ENCODE measurements at regions not wholly inside any gene's neighbourhood (a gene's known extent, or its start where the extent isn't known, plus 50 kb on each side); places are given as distances from the start of the nearest gene placed in this dataset.

DNA sequence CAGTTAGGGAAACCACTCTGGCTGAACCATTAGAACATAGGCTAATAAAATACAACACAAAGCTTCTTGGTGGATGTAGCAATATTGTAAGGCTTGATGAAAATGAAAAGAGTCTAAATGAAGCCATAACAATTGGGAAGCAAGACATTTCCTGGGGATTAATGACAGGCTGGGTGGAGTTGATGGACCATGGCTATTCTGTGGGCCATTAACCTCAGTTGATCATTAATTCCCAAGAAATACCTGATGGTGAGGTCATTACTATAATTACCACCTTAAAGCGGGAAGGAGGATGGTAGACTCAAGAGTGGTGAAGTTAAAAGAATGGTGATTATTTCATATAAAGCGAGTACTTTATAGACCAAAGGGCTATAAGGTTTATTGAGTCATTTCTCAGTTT is 455.8 kb upstream of the MAP3K7 start:
- no peaks in the 10 kb centered on the region for H3K36me3 Mint-ChIP-seq
- ATAC-seq, result no peak
- no peak overlapping the region for H3K4me3 Mint-ChIP-seq
- peaks cover 0 to 3% (median 0%) of the 10 kb centered on the region in 5 donors for H3K27me3 Mint-ChIP-seq
- H3K4me1 Mint-ChIP-seq, result no peaks in the 10 kb centered on the region
- DNase-seq, result no peak
- no peak overlapping the region for H3K27ac Mint-ChIP-seq
- peaks cover 0 to 10% (median 2%) of the 10 kb centered on the region in 9 donors for H3K9me3 Mint-ChIP-seq
- POLR2A ChIA-PET, result no interaction called here

DNA sequence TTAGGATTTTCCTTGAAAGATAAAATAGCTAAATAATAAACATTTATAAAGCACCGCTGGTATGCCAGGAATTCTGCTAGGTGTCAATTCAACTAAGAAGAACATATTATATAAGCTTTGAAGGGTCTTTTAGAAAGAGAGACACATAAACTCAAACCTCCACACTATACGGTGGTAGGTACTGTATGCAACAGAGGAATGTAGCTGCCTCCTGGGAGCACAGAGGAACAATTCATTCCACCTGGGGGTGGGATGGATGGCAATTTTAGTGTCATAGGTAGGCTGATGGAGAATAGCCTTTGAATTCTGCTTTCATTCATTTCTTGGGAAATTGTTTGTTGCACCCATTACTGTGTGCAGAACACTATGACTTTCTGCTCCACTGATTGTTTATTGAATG is 447.1 kb upstream of the MAP3K7 start:
- no peaks in the 10 kb centered on the region for H3K9me3 Mint-ChIP-seq
- no peaks in the 10 kb centered on the region for H3K4me1 Mint-ChIP-seq
- peaks cover 0 to 8% (median 1%) of the 10 kb centered on the region in 5 donors for H3K27me3 Mint-ChIP-seq
- no peak overlapping the region for H3K4me3 Mint-ChIP-seq
- H3K27ac Mint-ChIP-seq, result no peak overlapping the region
- ATAC-seq (no peak), DNase-seq (no peak)
- POLR2A ChIA-PET, result no interaction called here
- H3K36me3 Mint-ChIP-seq, result no peaks in the 10 kb centered on the region

GRCh38 chr6:91031581-91031980 is 444.7 kb upstream of the MAP3K7 start:
- H3K9me3 Mint-ChIP-seq, result no peaks in the 10 kb centered on the region
- POLR2A ChIA-PET, result no interaction called here
- H3K27me3 Mint-ChIP-seq, result peaks cover 0 to 11% (median 2%) of the 10 kb centered on the region in 5 donors
- H3K4me3 Mint-ChIP-seq, result no peak overlapping the region
- ATAC-seq (no peak), DNase-seq (no peak)
- H3K4me1 Mint-ChIP-seq, result no peaks in the 10 kb centered on the region
- no peak overlapping the region for H3K27ac Mint-ChIP-seq
- H3K36me3 Mint-ChIP-seq, result no peaks in the 10 kb centered on the region

DNA sequence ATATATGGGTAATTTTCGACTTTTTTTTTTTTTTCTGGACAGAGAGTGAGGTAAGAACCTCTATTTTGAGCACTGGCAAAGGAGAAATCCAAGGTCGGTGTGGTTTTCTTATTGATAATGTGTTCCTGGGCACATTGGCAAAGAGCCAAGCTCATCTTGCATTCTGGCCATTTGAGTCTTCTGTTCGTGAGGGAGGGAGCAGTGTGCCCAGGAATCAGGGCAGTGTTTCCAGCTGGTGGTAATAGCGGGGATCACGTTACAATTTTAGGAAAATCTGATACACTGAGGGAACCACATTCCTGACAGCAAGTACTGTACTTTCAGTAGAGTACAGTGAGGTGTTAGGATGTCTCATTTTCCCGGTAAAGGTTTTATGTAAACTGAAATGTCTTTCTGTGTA is 442.3 kb upstream of the MAP3K7 start:
- no peak overlapping the region for H3K27ac Mint-ChIP-seq
- ATAC-seq (no peak), DNase-seq (no peak)
- POLR2A ChIA-PET, result no interaction called here
- H3K36me3 Mint-ChIP-seq, result no peaks in the 10 kb centered on the region
- peaks cover 0 to 8% (median 2%) of the 10 kb centered on the region in 5 donors for H3K27me3 Mint-ChIP-seq
- no peaks in the 10 kb centered on the region for H3K4me1 Mint-ChIP-seq
- no peaks in the 10 kb centered on the region for H3K9me3 Mint-ChIP-seq
- no peak overlapping the region for H3K4me3 Mint-ChIP-seq

GRCh38 chr6:91023529-91023928 is 436.7 kb upstream of the MAP3K7 start:
- Mint-ChIP-seq H3K9me3 (no peaks in the 10 kb centered on the region), H3K27ac (no peak overlapping the region), H3K36me3 (no peaks in the 10 kb centered on the region), H3K4me1 (no peaks in the 10 kb centered on the region), H3K4me3 (no peak overlapping the region), H3K27me3 (peaks cover 0 to 19% (median 10%) of the 10 kb centered on the region in 5 donors)
- POLR2A ChIA-PET, result no interaction called here
- ATAC-seq (no peak), DNase-seq (no peak)

- DNase-seq (no peak), ATAC-seq (no peak)
- no peaks in the 10 kb centered on the region for H3K4me1 Mint-ChIP-seq
- H3K36me3 Mint-ChIP-seq, result no peaks in the 10 kb centered on the region
- no peak overlapping the region for H3K27ac Mint-ChIP-seq
- H3K9me3 Mint-ChIP-seq, result no peaks in the 10 kb centered on the region
- H3K27me3 Mint-ChIP-seq, result peaks cover 1 to 24% (median 9%) of the 10 kb centered on the region in 5 donors
- POLR2A ChIA-PET, result no interaction called here
- H3K4me3 Mint-ChIP-seq, result no peak overlapping the region
Observed at GRCh38 chr6:91020744-91021143, 433.9 kb upstream of the MAP3K7 start.

DNA sequence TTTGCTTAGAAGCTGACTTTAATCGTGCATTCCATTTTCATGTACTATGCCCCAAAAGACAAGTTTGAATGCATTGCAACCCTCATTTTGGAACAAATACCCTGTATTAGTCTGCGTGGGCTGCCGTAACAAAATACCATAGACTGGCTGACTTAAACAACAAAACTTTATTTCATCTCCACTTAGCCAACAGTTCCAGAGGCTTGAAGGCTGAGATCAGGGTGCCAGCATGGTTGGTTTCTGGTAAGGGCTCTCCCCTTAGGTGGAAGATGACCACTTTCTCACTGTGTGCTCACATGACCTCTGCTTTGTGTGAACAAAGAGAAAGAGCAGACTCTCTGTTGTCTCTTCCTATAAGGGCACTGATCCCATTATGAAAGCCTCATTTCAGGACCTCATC is 431.7 kb upstream of the MAP3K7 start:
- Mint-ChIP-seq H3K27ac (no peak overlapping the region), H3K4me3 (no peak overlapping the region), H3K9me3 (no peaks in the 10 kb centered on the region), H3K4me1 (no peaks in the 10 kb centered on the region), H3K36me3 (no peaks in the 10 kb centered on the region), H3K27me3 (peaks cover 1 to 24% (median 9%) of the 10 kb centered on the region in 5 donors)
- POLR2A ChIA-PET, result no interaction called here
- ATAC-seq (no peak), DNase-seq (no peak)

GRCh38 chr6:91013511-91013910 is 426.6 kb upstream of the MAP3K7 start:
- DNase-seq (no peak), ATAC-seq (no peak)
- Mint-ChIP-seq H3K36me3 (no peaks in the 10 kb centered on the region), H3K4me1 (no peaks in the 10 kb centered on the region), H3K4me3 (no peak overlapping the region), H3K27ac (no peak overlapping the region), H3K9me3 (peaks cover 0 to 2% (median 0%) of the 10 kb centered on the region in 9 donors), H3K27me3 (peaks cover 1 to 22% (median 2%) of the 10 kb centered on the region in 5 donors)
- POLR2A ChIA-PET, result no interaction called here

DNA sequence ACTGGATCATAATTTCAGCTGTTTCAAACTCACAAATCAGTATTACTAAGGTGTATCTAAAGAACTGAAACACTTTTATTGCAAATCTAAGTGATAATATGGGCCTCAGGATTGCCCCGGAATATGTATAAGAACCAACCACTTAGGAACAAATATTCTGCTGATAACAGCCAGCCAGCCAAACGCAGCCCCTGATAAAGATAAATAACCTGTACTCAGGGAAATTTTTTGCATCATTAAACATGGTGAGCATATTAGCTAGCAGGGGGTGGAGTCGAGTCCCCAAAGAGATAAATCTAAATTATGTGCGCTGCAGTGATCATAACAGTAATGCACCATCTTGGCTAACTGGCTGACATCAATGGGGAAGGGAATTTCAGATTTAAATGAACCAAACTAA is 410.2 kb upstream of the MAP3K7 start:
- H3K4me1 Mint-ChIP-seq, result no peaks in the 10 kb centered on the region
- no peaks in the 10 kb centered on the region for H3K36me3 Mint-ChIP-seq
- no peak overlapping the region for H3K27ac Mint-ChIP-seq
- ATAC-seq (no peak), DNase-seq (no peak)
- H3K9me3 Mint-ChIP-seq, result no peaks in the 10 kb centered on the region
- no peak overlapping the region for H3K4me3 Mint-ChIP-seq
- POLR2A ChIA-PET, result no interaction called here
- H3K27me3 Mint-ChIP-seq, result peaks cover 0 to 5% (median 0%) of the 10 kb centered on the region in 5 donors

DNA sequence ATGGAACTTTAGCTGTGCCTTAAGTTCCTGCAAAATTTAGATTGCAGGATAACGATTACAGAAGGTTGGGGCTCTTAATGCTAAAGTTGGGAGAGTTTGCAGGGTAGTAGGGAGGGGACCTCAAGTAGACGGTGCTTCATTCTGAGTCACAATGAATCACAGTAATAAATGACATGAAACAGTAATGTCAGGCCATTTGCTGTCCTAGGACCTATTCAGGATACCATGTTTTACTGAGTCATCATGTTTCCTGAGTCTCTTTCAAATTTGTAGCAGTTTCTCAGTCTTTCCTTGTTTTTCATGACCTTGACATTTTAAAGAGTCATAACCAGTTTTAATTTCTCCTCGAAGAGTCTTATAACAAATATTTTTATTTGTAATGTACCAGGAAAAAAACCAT is 406.9 kb upstream of the MAP3K7 start:
- peaks cover 0 to 5% (median 0%) of the 10 kb centered on the region in 5 donors for H3K27me3 Mint-ChIP-seq
- H3K27ac Mint-ChIP-seq, result no peak overlapping the region
- DNase-seq (no peak), ATAC-seq (no peak)
- no peak overlapping the region for H3K4me3 Mint-ChIP-seq
- no peaks in the 10 kb centered on the region for H3K4me1 Mint-ChIP-seq
- POLR2A ChIA-PET, result no interaction called here
- no peaks in the 10 kb centered on the region for H3K36me3 Mint-ChIP-seq
- H3K9me3 Mint-ChIP-seq, result no peaks in the 10 kb centered on the region

DNA sequence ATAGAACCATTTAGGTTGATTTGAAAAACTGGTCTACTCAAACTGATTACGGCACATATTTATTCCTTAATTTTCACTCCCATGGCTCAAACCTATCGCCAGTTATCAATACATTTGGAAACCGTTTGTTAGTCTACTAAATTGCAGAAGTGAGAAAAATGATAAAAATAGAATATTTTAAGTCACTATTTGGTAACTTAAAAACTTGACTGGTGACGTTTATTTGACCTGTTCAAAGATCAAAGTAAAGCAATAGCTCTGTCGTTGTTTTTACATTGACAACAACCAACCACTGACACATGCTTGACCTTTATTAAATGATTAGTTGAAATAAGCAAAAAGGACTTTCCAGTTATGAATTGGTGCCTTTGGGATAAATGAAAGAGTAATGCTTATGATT is 402.9 kb upstream of the MAP3K7 start:
- peaks cover 0 to 5% (median 0%) of the 10 kb centered on the region in 5 donors for H3K27me3 Mint-ChIP-seq
- no peaks in the 10 kb centered on the region for H3K9me3 Mint-ChIP-seq
- no peak for DNase-seq
- no peaks in the 10 kb centered on the region for H3K36me3 Mint-ChIP-seq
- ATAC-seq, result no peak
- POLR2A ChIA-PET, result no interaction called here
- no peaks in the 10 kb centered on the region for H3K4me1 Mint-ChIP-seq
- H3K27ac Mint-ChIP-seq, result no peak overlapping the region
- no peak overlapping the region for H3K4me3 Mint-ChIP-seq

- Mint-ChIP-seq H3K4me3 (no peak overlapping the region), H3K4me1 (no peaks in the 10 kb centered on the region), H3K27ac (no peak overlapping the region), H3K36me3 (no peaks in the 10 kb centered on the region), H3K9me3 (peaks cover 0 to 3% (median 0%) of the 10 kb centered on the region in 9 donors), H3K27me3 (peaks cover 0 to 22% (median 7%) of the 10 kb centered on the region in 5 donors)
- ATAC-seq (no peak), DNase-seq (no peak)
- POLR2A ChIA-PET, result no interaction called here
Observed at GRCh38 chr6:90984066-90984465, 397.2 kb upstream of the MAP3K7 start.

DNA sequence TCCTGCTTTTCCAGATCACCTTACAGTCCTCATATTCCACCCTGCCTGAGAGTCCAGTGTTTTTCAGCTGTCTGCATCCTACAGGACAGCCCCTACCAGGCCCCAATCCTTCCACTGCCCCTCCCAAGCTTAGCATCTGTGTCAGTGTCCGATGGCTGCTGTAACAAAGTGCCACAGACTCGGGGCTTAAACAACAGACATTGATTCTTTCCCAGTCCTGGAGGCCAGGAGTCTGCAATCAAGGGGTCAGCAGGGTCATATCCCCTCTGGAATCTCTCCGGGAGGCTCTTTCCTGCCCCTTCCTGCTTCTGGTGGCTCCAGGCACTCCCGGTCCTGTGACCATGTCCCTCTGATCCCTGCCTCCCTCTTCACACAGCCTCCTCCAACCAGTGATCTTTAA is 396.6 kb upstream of the MAP3K7 start:
- H3K27me3 Mint-ChIP-seq, result peaks cover 0 to 22% (median 7%) of the 10 kb centered on the region in 5 donors
- H3K4me1 Mint-ChIP-seq, result no peaks in the 10 kb centered on the region
- DNase-seq (no peak), ATAC-seq (no peak)
- peaks cover 0 to 3% (median 0%) of the 10 kb centered on the region in 9 donors for H3K9me3 Mint-ChIP-seq
- POLR2A ChIA-PET, result no interaction called here
- H3K36me3 Mint-ChIP-seq, result no peaks in the 10 kb centered on the region
- peak overlapping the region in 1 of 10 donors; percentile 31 for H3K27ac Mint-ChIP-seq
- no peak overlapping the region for H3K4me3 Mint-ChIP-seq

- Mint-ChIP-seq H3K9me3 (peaks cover 0 to 3% (median 0%) of the 10 kb centered on the region in 9 donors), H3K36me3 (no peaks in the 10 kb centered on the region), H3K4me3 (no peak overlapping the region), H3K27ac (no peak overlapping the region), H3K4me1 (no peaks in the 10 kb centered on the region), H3K27me3 (peaks cover 0 to 22% (median 7%) of the 10 kb centered on the region in 5 donors)
- ATAC-seq (no peak), DNase-seq (no peak)
- POLR2A ChIA-PET, result no interaction called here
Observed at GRCh38 chr6:90982581-90982980, 395.7 kb upstream of the MAP3K7 start.

Measured in naive thymus-derived CD8-positive, alpha-beta T cell (primary cell).